ENCODE measurements at regions not wholly inside any gene's neighbourhood (a gene's known extent, or its start where the extent isn't known, plus 50 kb on each side); places are given as distances from the start of the nearest gene placed in this dataset.
"Not testable (repeated sequence)": the region's sequence is repeated elsewhere in the genome, so short reads cannot be mapped to it uniquely, and the experiment has no call there.

GRCh38 chr5:52132053-52132452, 655.7 kb upstream of the ITGA1 start:
- no peaks in the 10 kb centered on the region for H3K4me1 ChIP-seq
- H3K36me3 ChIP-seq = no peaks in the 10 kb centered on the region
- intact Hi-C loops (cut with DNase I; ENCODE audit: low total_unique reads) = no loop called here
- peaks cover 0 to 8% of the 10 kb centered on the region in 2 donors for H3K9me3 ChIP-seq
- no peak overlapping the region for H3K27ac ChIP-seq
- no peak for DNase-seq (ENCODE audit: low spot score in 2 of 2)
- H3K4me3 ChIP-seq = no peak overlapping the region
- H3K27me3 ChIP-seq = no peaks in the 10 kb centered on the region
- TF ChIP-seq POLR2AphosphoS5 (IDR thresholded peaks at IDR 0.05) (no peak), POLR2A (IDR thresholded peaks at IDR 0.05) (no peak), CTCF (IDR thresholded peaks at IDR 0.05) (no peak)

- H3K4me1 ChIP-seq = no peaks in the 10 kb centered on the region
- H3K4me3 ChIP-seq = no peak overlapping the region
- no peaks in the 10 kb centered on the region for H3K9me3 ChIP-seq
- no peak overlapping the region for H3K27ac ChIP-seq
- H3K27me3 ChIP-seq = no peaks in the 10 kb centered on the region
- intact Hi-C loops (cut with DNase I; ENCODE audit: low total_unique reads) = no loop called here
- H3K36me3 ChIP-seq = no peaks in the 10 kb centered on the region
- no peak for TF ChIP-seq CTCF (IDR thresholded peaks at IDR 0.05)
- no peak for TF ChIP-seq POLR2AphosphoS5 (IDR thresholded peaks at IDR 0.05)
- no peak for TF ChIP-seq POLR2A (IDR thresholded peaks at IDR 0.05)
- DNase-seq (ENCODE audit: low spot score in 2 of 2) = no peak
Measured at GRCh38 chr5:52134013-52134650, 653.6 kb upstream of the ITGA1 start.

DNA sequence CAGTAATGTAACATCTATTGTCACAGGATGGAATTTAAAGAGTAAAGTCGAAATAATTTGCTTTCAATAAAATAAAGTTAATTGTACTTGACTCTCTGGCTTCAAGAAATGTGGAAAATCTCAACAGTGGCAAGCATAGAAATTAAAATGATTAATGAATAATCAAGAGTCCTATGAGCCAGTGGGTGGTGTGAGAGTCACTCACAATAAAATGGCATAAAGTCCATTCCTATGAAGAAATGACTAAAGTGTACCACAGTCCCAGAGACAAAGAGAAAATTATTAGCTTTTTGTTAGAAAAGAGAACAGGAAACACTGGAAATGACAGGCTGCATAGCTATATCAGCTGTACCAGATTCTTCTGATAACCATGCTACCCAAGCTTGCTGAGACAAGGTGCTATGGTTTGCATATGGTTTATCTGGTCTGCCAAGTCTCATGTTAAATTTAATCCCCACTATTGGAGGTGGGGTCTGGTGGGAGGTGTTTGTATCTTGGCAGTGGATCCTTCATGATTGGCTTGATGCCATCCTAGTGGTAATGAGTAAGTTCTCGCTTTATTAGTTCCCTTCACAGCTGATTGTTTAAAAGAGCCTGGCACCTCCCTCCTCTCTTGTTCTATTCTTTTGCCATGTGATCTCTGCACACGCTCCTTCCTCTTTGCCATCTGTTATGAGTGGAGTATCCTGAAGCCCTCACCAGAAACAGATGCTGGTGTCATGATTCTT, 647.7 kb upstream of the ITGA1 start:
- H3K4me3 ChIP-seq = no peak overlapping the region
- no peak overlapping the region for H3K27ac ChIP-seq
- DNase-seq (ENCODE audit: low spot score in 2 of 2) = no peak
- no peaks in the 10 kb centered on the region for H3K9me3 ChIP-seq
- no peaks in the 10 kb centered on the region for H3K4me1 ChIP-seq
- H3K27me3 ChIP-seq = no peaks in the 10 kb centered on the region
- peaks cover 3% of the 10 kb centered on the region for H3K36me3 ChIP-seq
- intact Hi-C loops (cut with DNase I; ENCODE audit: low total_unique reads) = no loop called here
- no peak for TF ChIP-seq POLR2AphosphoS5 (IDR thresholded peaks at IDR 0.05)
- TF ChIP-seq CTCF (IDR thresholded peaks at IDR 0.05) = no peak
- no peak for TF ChIP-seq POLR2A (IDR thresholded peaks at IDR 0.05)

- Histone ChIP-seq H3K27me3 (no peaks in the 10 kb centered on the region), H3K9me3 (no peaks in the 10 kb centered on the region), H3K36me3 (no peaks in the 10 kb centered on the region), H3K27ac (no peak overlapping the region), H3K4me1 (no peaks in the 10 kb centered on the region), H3K4me3 (no peak overlapping the region)
- intact Hi-C loops (cut with DNase I; ENCODE audit: low total_unique reads) = no loop called here
- DNase-seq (ENCODE audit: low spot score in 2 of 2) = no peak
- TF ChIP-seq POLR2AphosphoS5 (IDR thresholded peaks at IDR 0.05) (no peak), POLR2A (IDR thresholded peaks at IDR 0.05) (no peak), CTCF (IDR thresholded peaks at IDR 0.05) (no peak)
Measured at GRCh38 chr5:52148679-52149078, 639.0 kb upstream of the ITGA1 start.

DNA sequence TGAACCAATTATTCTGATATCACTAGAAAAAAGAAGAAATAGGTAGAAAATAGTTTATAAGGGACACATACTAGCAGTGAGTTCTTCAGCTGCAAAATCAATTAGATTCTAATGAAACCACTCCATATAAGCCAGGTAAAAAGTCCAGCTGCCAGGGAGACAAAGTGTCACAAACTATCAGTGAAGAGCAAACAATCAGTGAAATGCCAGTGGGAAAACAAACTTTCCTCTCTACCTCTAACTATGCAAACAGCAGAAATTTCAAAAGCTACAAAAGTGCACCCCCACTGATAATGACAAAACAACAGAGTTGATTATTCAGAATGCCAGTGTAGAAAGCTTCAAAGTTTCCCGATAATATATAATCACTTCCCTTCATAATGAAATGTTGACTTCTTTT, 637.2 kb upstream of the ITGA1 start:
- Histone ChIP-seq H3K4me1 (no peaks in the 10 kb centered on the region), H3K4me3 (no peak overlapping the region), H3K9me3 (no peaks in the 10 kb centered on the region), H3K27ac (no peak overlapping the region), H3K36me3 (no peaks in the 10 kb centered on the region), H3K27me3 (no peaks in the 10 kb centered on the region)
- no peak for DNase-seq (ENCODE audit: low spot score in 2 of 2)
- intact Hi-C loops (cut with DNase I; ENCODE audit: low total_unique reads) = no loop called here
- TF ChIP-seq POLR2AphosphoS5 (IDR thresholded peaks at IDR 0.05) (no peak), CTCF (IDR thresholded peaks at IDR 0.05) (no peak), POLR2A (IDR thresholded peaks at IDR 0.05) (no peak)

DNA sequence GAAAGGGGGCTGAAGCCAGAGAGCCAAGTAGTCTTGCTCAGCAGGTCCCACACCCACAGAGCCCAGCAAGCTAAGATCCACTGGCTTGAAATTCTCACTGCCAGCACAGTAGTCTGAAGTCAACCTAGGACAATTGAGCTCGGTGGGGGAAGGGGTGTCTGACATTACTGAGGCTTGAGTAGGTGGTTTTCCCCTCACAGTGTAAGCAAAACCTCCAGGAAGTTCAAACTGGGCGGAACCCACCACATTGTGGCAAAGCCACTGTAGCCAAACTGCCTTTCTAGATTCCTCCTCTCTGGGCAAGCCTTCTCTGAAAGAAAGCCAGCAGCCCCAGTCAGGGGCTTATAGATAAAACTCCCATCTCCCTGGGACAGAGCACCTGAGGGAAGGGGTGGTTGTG, 630.9 kb upstream of the ITGA1 start:
- intact Hi-C loops (cut with DNase I; ENCODE audit: low total_unique reads); H3K27me3 ChIP-seq: not testable (repeated sequence)

DNA sequence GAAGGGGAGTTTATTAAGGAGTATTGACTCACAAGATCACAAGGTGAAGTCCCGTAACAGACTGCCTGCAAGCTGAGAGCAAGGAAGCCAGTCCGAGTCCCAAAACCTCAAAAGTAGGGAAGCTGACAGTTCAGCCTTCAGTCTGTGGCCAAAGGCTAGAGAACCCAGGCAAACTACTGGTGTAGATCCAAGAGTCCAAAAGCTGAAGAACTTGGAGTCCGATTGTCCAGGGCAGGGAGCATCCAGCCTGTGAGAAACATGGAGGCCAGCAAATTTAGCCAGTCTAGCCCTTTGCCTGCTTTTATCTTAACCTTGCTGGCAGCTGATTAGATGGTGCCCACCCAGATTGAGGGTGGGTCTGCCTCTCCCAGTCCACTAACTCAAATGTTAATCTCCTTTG, 621.9 kb upstream of the ITGA1 start:
- H3K27me3 ChIP-seq; H3K27ac ChIP-seq; H3K9me3 ChIP-seq; H3K4me3 ChIP-seq; intact Hi-C loops (cut with DNase I; ENCODE audit: low total_unique reads); H3K36me3 ChIP-seq; DNase-seq (ENCODE audit: low spot score in 2 of 2); H3K4me1 ChIP-seq: not testable (repeated sequence)

More for the DNA sequence above, 630.9 kb upstream of the ITGA1 start:
- not testable (repeated sequence) for H3K4me1 ChIP-seq; H3K9me3 ChIP-seq; H3K4me3 ChIP-seq; DNase-seq (ENCODE audit: low spot score in 2 of 2); H3K27ac ChIP-seq; H3K36me3 ChIP-seq
